PFSK-1 (cell line): ENCODE measurements at regions not wholly inside any gene's neighbourhood (a gene's known extent, or its start where the extent isn't known, plus 50 kb on each side); places are given as distances from the start of the nearest gene placed in this dataset.

Experiments
- FOXP2 ChIP-seq: optimal IDR thresholded peaks from 2 replicates; pipeline ENCODE3; 2011; ENCODE audit warnings: borderline replicate concordance, control low read depth, inconsistent platforms; ENCODE audit not compliant: insufficient read depth; ENCODE audit errors: extremely low read length, extremely low read depth
- POLR2AphosphoS5 ChIP-seq: IDR thresholded peaks from 2 replicates; pipeline ENCODE4 v1.6.1; 2012; ENCODE audit warnings: low read depth, mild to moderate bottlenecking, control low read depth, low read length, moderate library complexity
- SIN3A ChIP-seq: IDR thresholded peaks from 2 replicates; pipeline ENCODE4 v1.6.1; 2012; ENCODE audit warnings: mild to moderate bottlenecking, low read length, moderate library complexity, borderline replicate concordance; ENCODE audit not compliant: insufficient read depth
- TAF1 ChIP-seq: IDR thresholded peaks from 2 replicates; pipeline ENCODE4 v1.6.1; 2012; ENCODE audit warnings: low read length, control low read depth, borderline replicate concordance; ENCODE audit not compliant: insufficient read depth
- TF ChIP-seq, protein P1 (sequence below), 2 experiments: IDR thresholded peaks; 2 replicates each; pipeline versions ENCODE4 v1.6.1 to v1.8.0; 2011 to 2012; ENCODE audit warnings: low read depth in 2 of 2, low read length in 2 of 2, control low read depth in 1 of 2, inconsistent platforms in 1 of 2, mild to moderate bottlenecking in 1 of 2, moderate library complexity in 1 of 2; ENCODE audit not compliant: insufficient read depth in 1 of 2

DNA sequence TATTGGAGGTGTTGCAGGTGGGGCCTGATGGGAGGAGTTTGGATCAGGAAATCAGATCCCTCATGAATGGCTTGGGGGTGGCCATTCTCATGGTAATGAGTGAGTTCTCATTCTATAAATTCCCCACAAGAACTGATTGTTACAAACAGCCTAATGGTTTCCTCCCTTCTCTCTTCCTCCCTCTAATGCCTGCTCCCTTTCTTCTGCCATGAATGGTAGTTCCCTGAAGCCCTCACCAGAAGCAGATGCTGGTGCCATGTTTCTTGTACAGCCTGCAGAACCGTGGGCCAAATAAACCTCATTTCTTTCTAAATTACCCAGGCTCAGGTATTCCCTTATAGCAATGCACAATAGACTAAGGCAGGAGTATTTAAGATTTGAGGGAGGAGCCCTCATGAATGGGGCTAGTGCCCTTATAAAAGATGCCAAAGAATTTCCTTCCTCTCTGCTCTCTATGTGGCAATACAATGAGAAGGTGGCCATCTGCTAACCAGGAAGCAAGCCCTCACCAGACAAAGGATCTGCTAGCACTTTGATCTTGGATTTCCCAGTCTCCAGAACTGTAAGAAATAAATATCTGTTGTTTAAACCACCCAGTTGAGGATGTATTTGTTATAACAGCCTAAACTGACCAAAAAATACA, 251.8 kb downstream of the ZEB2 start:
- no peak for TF ChIP-seq FOXP2
- TF ChIP-seq, protein P1, sequence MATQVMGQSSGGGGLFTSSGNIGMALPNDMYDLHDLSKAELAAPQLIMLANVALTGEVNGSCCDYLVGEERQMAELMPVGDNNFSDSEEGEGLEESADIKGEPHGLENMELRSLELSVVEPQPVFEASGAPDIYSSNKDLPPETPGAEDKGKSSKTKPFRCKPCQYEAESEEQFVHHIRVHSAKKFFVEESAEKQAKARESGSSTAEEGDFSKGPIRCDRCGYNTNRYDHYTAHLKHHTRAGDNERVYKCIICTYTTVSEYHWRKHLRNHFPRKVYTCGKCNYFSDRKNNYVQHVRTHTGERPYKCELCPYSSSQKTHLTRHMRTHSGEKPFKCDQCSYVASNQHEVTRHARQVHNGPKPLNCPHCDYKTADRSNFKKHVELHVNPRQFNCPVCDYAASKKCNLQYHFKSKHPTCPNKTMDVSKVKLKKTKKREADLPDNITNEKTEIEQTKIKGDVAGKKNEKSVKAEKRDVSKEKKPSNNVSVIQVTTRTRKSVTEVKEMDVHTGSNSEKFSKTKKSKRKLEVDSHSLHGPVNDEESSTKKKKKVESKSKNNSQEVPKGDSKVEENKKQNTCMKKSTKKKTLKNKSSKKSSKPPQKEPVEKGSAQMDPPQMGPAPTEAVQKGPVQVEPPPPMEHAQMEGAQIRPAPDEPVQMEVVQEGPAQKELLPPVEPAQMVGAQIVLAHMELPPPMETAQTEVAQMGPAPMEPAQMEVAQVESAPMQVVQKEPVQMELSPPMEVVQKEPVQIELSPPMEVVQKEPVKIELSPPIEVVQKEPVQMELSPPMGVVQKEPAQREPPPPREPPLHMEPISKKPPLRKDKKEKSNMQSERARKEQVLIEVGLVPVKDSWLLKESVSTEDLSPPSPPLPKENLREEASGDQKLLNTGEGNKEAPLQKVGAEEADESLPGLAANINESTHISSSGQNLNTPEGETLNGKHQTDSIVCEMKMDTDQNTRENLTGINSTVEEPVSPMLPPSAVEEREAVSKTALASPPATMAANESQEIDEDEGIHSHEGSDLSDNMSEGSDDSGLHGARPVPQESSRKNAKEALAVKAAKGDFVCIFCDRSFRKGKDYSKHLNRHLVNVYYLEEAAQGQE (IDR thresholded peaks at IDR 0.05; ENCODE audit: insufficient read depth in 1 of 2, low read depth in 2 of 2, low read length in 2 of 2) = no peak
- no peak for TF ChIP-seq SIN3A
- no peak for TF ChIP-seq POLR2AphosphoS5
- no peak for TF ChIP-seq TAF1

GRCh38 chr2:144267239-144267638, 252.7 kb downstream of the ZEB2 start:
- TF ChIP-seq FOXP2 = no peak
- TF ChIP-seq POLR2AphosphoS5 = no peak
- TF ChIP-seq, protein P1 (IDR thresholded peaks at IDR 0.05; ENCODE audit: insufficient read depth in 1 of 2, low read depth in 2 of 2, low read length in 2 of 2) = no peak
- no peak for TF ChIP-seq SIN3A
- no peak for TF ChIP-seq TAF1

- TF ChIP-seq, protein P1 (IDR thresholded peaks at IDR 0.05; ENCODE audit: insufficient read depth in 1 of 2, low read depth in 2 of 2, low read length in 2 of 2) = no peak
- TF ChIP-seq FOXP2 (no peak), TAF1 (no peak), POLR2AphosphoS5 (no peak), SIN3A (no peak)
Measured at GRCh38 chr2:144265654-144266053, 254.3 kb downstream of the ZEB2 start.

DNA sequence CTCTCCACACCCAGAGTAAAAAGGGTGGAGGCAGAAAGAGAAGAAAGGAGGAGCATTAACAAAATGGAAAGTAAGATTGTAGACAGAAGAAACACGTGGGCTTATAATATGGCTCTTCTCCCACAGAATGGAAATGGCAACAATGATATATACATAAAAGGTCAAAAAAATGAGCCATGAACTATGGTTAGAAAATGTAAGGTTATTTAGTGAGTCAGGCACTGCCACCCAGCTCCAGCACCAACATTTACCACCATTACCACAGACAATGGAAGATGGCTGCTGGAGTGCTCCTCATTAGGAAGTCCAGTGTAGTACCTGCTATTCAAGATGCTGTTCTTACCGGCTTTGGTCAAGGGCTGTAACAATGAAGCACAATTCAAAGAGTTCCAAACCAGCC, 258.0 kb downstream of the ZEB2 start:
- TF ChIP-seq FOXP2 = no peak
- TF ChIP-seq POLR2AphosphoS5 = no peak
- no peak for TF ChIP-seq SIN3A
- TF ChIP-seq, protein P1 (IDR thresholded peaks at IDR 0.05; ENCODE audit: insufficient read depth in 1 of 2, low read depth in 2 of 2, low read length in 2 of 2) = no peak
- TF ChIP-seq TAF1 = no peak

GRCh38 chr2:144261336-144261735, 258.6 kb downstream of the ZEB2 start:
- TF ChIP-seq TAF1 (no peak), POLR2AphosphoS5 (no peak), FOXP2 (no peak), SIN3A (no peak)
- TF ChIP-seq, protein P1 (IDR thresholded peaks at IDR 0.05; ENCODE audit: insufficient read depth in 1 of 2, low read depth in 2 of 2, low read length in 2 of 2) = no peak
